ENCODE measurements at regions not wholly inside any gene's neighbourhood (a gene's known extent, or its start where the extent isn't known, plus 50 kb on each side); places are given as distances from the start of the nearest gene placed in this dataset.
A peak's percentile ranks its signal among the peaks of the same experiment; 100 is the strongest.

DNA sequence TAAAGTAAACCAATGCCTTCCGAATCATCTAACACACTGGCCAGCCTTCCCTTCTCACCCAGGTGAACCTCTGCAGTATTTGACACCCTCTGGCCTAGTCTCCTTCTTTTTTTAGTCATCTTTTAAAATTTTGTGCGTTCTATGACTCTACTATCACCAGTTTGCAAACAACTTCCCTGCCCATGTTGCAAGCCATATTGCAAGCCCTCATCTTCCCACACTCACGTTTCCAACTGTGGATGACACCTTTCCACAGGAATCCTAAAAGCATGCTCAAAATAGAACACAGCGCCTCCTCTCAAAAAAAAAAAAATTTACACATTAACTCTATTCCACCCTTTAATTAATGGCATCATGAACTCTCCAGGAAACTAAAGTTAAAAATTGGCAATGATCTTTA is 440.1 kb downstream of the EFNB2 start:
- no peaks in the 10 kb centered on the region for H3K9me2 ChIP-seq (replicated peaks; ENCODE audit: insufficient read depth)
- no peaks in the 10 kb centered on the region for H3K9me3 ChIP-seq (ENCODE audit: low read depth)
- peaks cover 11% of the 10 kb centered on the region for H3K4me1 ChIP-seq (ENCODE audit: insufficient read depth)
- 96% methylated on average over 4 of the region's 4 CpGs for WGBS (ENCODE audit: low lambda C conversion rate, missing lambda C conversion rate)
- H3K27me3 ChIP-seq: no peaks in the 10 kb centered on the region
- H3K4me3 ChIP-seq: no peak overlapping the region
- DNase-seq (ENCODE audit: low spot score): no peak
- H3K27ac ChIP-seq: peak overlapping the region; percentile 86
- no peaks in the 10 kb centered on the region for H3K36me3 ChIP-seq (replicated peaks; ENCODE audit: insufficient read depth, low read depth)
- no peak overlapping the region for H3K4me2 ChIP-seq
- no peak for TF ChIP-seq EZH2 (IDR thresholded peaks at IDR 0.05; ENCODE audit: borderline replicate concordance)
- no peak for TF ChIP-seq EZH2phosphoT487 (IDR thresholded peaks at IDR 0.05; ENCODE audit: low read depth, severe bottlenecking, unreplicated experiment)
- TF ChIP-seq, protein P1, sequence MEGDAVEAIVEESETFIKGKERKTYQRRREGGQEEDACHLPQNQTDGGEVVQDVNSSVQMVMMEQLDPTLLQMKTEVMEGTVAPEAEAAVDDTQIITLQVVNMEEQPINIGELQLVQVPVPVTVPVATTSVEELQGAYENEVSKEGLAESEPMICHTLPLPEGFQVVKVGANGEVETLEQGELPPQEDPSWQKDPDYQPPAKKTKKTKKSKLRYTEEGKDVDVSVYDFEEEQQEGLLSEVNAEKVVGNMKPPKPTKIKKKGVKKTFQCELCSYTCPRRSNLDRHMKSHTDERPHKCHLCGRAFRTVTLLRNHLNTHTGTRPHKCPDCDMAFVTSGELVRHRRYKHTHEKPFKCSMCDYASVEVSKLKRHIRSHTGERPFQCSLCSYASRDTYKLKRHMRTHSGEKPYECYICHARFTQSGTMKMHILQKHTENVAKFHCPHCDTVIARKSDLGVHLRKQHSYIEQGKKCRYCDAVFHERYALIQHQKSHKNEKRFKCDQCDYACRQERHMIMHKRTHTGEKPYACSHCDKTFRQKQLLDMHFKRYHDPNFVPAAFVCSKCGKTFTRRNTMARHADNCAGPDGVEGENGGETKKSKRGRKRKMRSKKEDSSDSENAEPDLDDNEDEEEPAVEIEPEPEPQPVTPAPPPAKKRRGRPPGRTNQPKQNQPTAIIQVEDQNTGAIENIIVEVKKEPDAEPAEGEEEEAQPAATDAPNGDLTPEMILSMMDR (IDR thresholded peaks at IDR 0.05; ENCODE audit: poor library complexity): no peak
- no peak overlapping the region for H2AFZ ChIP-seq
- H3K79me2 ChIP-seq: no peaks in the 10 kb centered on the region
- no peaks in the 10 kb centered on the region for H4K20me1 ChIP-seq (ENCODE audit: insufficient read depth, poor library complexity, severe bottlenecking)

DNA sequence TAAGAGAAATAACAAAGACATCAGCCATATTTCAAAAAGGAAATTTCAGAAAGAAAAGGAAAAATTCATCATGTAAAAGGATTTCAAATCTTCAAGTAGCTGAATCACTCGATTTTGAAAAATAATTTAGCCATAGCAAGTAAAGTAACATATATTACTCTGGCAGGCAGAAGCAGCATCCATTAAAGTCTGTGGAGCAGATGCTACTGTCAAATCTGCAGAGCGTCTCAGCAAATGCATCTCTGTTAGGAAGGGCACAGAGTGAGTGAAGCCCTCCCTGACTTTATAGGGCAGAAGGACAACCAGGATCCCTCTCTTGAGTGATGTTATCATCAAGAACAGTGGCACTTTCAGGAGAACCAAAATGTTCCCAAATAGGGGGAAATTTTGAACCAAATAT is 445.5 kb downstream of the EFNB2 start:
- Histone ChIP-seq H3K4me2 (no peak overlapping the region), H3K27ac (no peak overlapping the region), H3K79me2 (no peaks in the 10 kb centered on the region), H4K20me1 (ENCODE audit: insufficient read depth, poor library complexity, severe bottlenecking) (no peaks in the 10 kb centered on the region), H3K27me3 (no peaks in the 10 kb centered on the region), H3K9me3 (ENCODE audit: low read depth) (no peaks in the 10 kb centered on the region), H3K36me3 (replicated peaks; ENCODE audit: insufficient read depth, low read depth) (no peaks in the 10 kb centered on the region), H2AFZ (no peak overlapping the region), H3K4me1 (ENCODE audit: insufficient read depth) (no peaks in the 10 kb centered on the region), H3K4me3 (no peak overlapping the region), H3K9me2 (replicated peaks; ENCODE audit: insufficient read depth) (no peaks in the 10 kb centered on the region)
- TF ChIP-seq, protein P1 (IDR thresholded peaks at IDR 0.05; ENCODE audit: poor library complexity): no peak
- no peak for TF ChIP-seq EZH2phosphoT487 (IDR thresholded peaks at IDR 0.05; ENCODE audit: low read depth, severe bottlenecking, unreplicated experiment)
- TF ChIP-seq EZH2 (IDR thresholded peaks at IDR 0.05; ENCODE audit: borderline replicate concordance): no peak
- no peak for DNase-seq (ENCODE audit: low spot score)
- 83% methylated on average over 2 of the region's 2 CpGs for WGBS (ENCODE audit: low lambda C conversion rate, missing lambda C conversion rate)

DNA sequence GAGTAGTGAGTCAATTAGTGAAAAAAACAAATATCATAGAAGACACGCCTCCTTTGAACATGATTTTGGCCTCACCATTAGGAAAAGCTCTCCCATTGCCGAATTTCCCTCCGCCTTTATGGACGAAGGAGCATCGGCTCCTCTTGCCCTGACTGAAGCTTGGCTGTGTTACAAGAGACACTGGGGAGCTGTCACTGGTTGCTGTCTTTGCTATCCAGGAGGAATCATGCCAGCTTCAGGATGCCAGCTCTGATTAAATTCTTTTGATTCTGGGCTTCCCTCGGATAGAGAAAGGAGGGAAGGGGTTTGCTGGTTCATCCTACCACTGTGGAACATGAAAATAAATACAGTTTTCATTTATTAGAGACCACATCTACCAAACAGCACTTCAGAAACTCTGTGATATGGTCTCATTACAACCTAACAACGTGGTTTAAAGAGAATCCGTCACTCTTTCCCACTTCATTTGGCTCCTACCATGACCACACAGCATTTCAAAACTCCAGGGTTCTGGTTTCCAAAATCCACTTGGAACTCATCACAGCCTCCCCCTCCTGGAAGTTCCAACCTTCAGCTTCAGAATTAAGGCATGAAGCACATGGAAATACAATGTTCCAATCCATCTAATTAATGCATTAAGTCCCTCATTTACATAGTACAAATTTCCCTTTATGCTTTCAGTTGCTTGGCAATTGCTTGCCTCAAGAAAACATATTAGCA is 446.0 kb downstream of the EFNB2 start:
- no peak for TF ChIP-seq EZH2 (IDR thresholded peaks at IDR 0.05; ENCODE audit: borderline replicate concordance)
- TF ChIP-seq, protein P1 (IDR thresholded peaks at IDR 0.05; ENCODE audit: poor library complexity): no peak
- TF ChIP-seq EZH2phosphoT487 (IDR thresholded peaks at IDR 0.05; ENCODE audit: low read depth, severe bottlenecking, unreplicated experiment): no peak
- no peaks in the 10 kb centered on the region for H3K4me1 ChIP-seq (ENCODE audit: insufficient read depth)
- DNase-seq (ENCODE audit: low spot score): no peak
- no peaks in the 10 kb centered on the region for H3K9me3 ChIP-seq (ENCODE audit: low read depth)
- H3K9me2 ChIP-seq (replicated peaks; ENCODE audit: insufficient read depth): no peaks in the 10 kb centered on the region
- H3K4me3 ChIP-seq: no peak overlapping the region
- no peak overlapping the region for H3K4me2 ChIP-seq
- H4K20me1 ChIP-seq (ENCODE audit: insufficient read depth, poor library complexity, severe bottlenecking): no peaks in the 10 kb centered on the region
- H3K79me2 ChIP-seq: no peaks in the 10 kb centered on the region
- 90% methylated on average over 8 of the region's 8 CpGs for WGBS (ENCODE audit: low lambda C conversion rate, missing lambda C conversion rate)
- H3K27me3 ChIP-seq: no peaks in the 10 kb centered on the region
- no peak overlapping the region for H2AFZ ChIP-seq
- no peak overlapping the region for H3K27ac ChIP-seq
- H3K36me3 ChIP-seq (replicated peaks; ENCODE audit: insufficient read depth, low read depth): no peaks in the 10 kb centered on the region

Measured in hepatocyte (in vitro differentiated cells).